Stimulated activated naive CD8-positive, alpha-beta T cell treated with anti-CD3 and anti-CD28 coated beads, Interleukin-15, amount 100 ng/mL, for 72 hours (primary cell): ENCODE measurements at regions not wholly inside any gene's neighbourhood (a gene's known extent, or its start where the extent isn't known, plus 50 kb on each side); places are given as distances from the start of the nearest gene placed in this dataset.
A peak's percentile ranks its signal among the peaks of the same experiment; 100 is the strongest.

Experiments
- ATAC-seq: fragments of 150-1000 bp; cut with Tn5 transposase; 2 replicates; pipeline ENCODE4 v1.10.0; 2021; ENCODE audit warnings: mild to moderate bottlenecking, moderate library complexity
- DNase-seq, 2 donors: peaks; one replicate each; pipeline ENCODE4 v3.0.0; 2021 to 2022
- H3K27ac Mint-ChIP-seq, 2 donors: one replicate each; pipeline ENCODE4 v1.8.0; 2022; ENCODE audit warnings: mild to moderate bottlenecking in 2 of 2, mixed read lengths in 2 of 2, moderate library complexity in 2 of 2
- H3K27me3 Mint-ChIP-seq: one replicate; pipeline ENCODE4 v1.8.0; 2022; ENCODE audit warnings: mixed read lengths
- H3K4me1 Mint-ChIP-seq: one replicate; pipeline ENCODE4 v1.8.0; 2022; ENCODE audit warnings: mild to moderate bottlenecking, mixed read lengths
- H3K4me3 Mint-ChIP-seq, 2 donors: one replicate each; pipeline ENCODE4 v1.8.0; 2022; ENCODE audit warnings: mild to moderate bottlenecking in 2 of 2, mixed read lengths in 2 of 2, moderate library complexity in 1 of 2
- H3K9me3 Mint-ChIP-seq, 2 donors: one replicate each; pipeline ENCODE4 v1.8.0; 2022; ENCODE audit warnings: mixed read lengths in 2 of 2

GRCh38 chr2:12074126-12074844 lies 327.9 kb downstream of the LPIN1 start:
- H3K9me3 Mint-ChIP-seq = no peaks in the 10 kb centered on the region
- DNase-seq (no peak), ATAC-seq (no peak)
- no peak overlapping the region for H3K27ac Mint-ChIP-seq
- no peaks in the 10 kb centered on the region for H3K4me1 Mint-ChIP-seq
- no peak overlapping the region for H3K4me3 Mint-ChIP-seq
- H3K27me3 Mint-ChIP-seq = no peaks in the 10 kb centered on the region

- Mint-ChIP-seq H3K4me3 (no peak overlapping the region), H3K27me3 (no peaks in the 10 kb centered on the region), H3K9me3 (no peaks in the 10 kb centered on the region), H3K4me1 (no peaks in the 10 kb centered on the region), H3K27ac (no peak overlapping the region)
- ATAC-seq = no peak
- no peak for DNase-seq
Measured at GRCh38 chr2:12074845-12075217, 328.4 kb downstream of the LPIN1 start.

GRCh38 chr2:12075603-12076002 lies 329.2 kb downstream of the LPIN1 start:
- peaks cover 3% of the 10 kb centered on the region for H3K4me1 Mint-ChIP-seq
- no peaks in the 10 kb centered on the region for H3K27me3 Mint-ChIP-seq
- no peak overlapping the region for H3K27ac Mint-ChIP-seq
- no peak for ATAC-seq
- DNase-seq = no peak
- no peaks in the 10 kb centered on the region for H3K9me3 Mint-ChIP-seq
- no peak overlapping the region for H3K4me3 Mint-ChIP-seq

GRCh38 chr2:12076810-12077209 lies 330.4 kb downstream of the LPIN1 start:
- H3K4me3 Mint-ChIP-seq = no peak overlapping the region
- no peaks in the 10 kb centered on the region for H3K9me3 Mint-ChIP-seq
- peak; percentile 65 for ATAC-seq

GRCh38 chr2:12080360-12080759 lies 333.9 kb downstream of the LPIN1 start:
- Mint-ChIP-seq H3K27me3 (no peaks in the 10 kb centered on the region), H3K4me3 (no peak overlapping the region), H3K27ac (no peak overlapping the region), H3K9me3 (no peaks in the 10 kb centered on the region), H3K4me1 (peaks cover 21% of the 10 kb centered on the region)
- DNase-seq (no peak), ATAC-seq (no peak)

More at GRCh38 chr2:12076810-12077209, 330.4 kb downstream of the LPIN1 start:
- H3K27ac Mint-ChIP-seq = no peak overlapping the region
- no peak for DNase-seq
- H3K4me1 Mint-ChIP-seq = peaks cover 15% of the 10 kb centered on the region
- H3K27me3 Mint-ChIP-seq = no peaks in the 10 kb centered on the region

- Mint-ChIP-seq H3K27ac (peak overlapping the region in 1 of 2 donors; percentile 19), H3K4me3 (no peak overlapping the region), H3K4me1 (peaks cover 21% of the 10 kb centered on the region), H3K9me3 (no peaks in the 10 kb centered on the region), H3K27me3 (no peaks in the 10 kb centered on the region)
- ATAC-seq = no peak
- no peak for DNase-seq
Measured at GRCh38 chr2:12081481-12082210, 335.2 kb downstream of the LPIN1 start.

- Mint-ChIP-seq H3K4me1 (peaks cover 21% of the 10 kb centered on the region), H3K9me3 (no peaks in the 10 kb centered on the region), H3K27ac (no peak overlapping the region), H3K27me3 (no peaks in the 10 kb centered on the region), H3K4me3 (no peak overlapping the region)
- ATAC-seq = no peak
- DNase-seq = no peak
Measured at GRCh38 chr2:12083081-12083581, 336.7 kb downstream of the LPIN1 start.

- no peak overlapping the region for H3K4me3 Mint-ChIP-seq
- peaks cover 21% of the 10 kb centered on the region for H3K4me1 Mint-ChIP-seq
- no peaks in the 10 kb centered on the region for H3K27me3 Mint-ChIP-seq
- no peaks in the 10 kb centered on the region for H3K9me3 Mint-ChIP-seq
- no peak for ATAC-seq
- H3K27ac Mint-ChIP-seq = peak overlapping the region in 1 of 2 donors; percentile 72
- DNase-seq = no peak
Measured at GRCh38 chr2:12083713-12084419, 337.4 kb downstream of the LPIN1 start.

GRCh38 chr2:12087175-12087574 lies 340.7 kb downstream of the LPIN1 start:
- H3K4me1 Mint-ChIP-seq = peaks cover 5% of the 10 kb centered on the region
- H3K27ac Mint-ChIP-seq = no peak overlapping the region
- DNase-seq (no peak), ATAC-seq (no peak)
- no peak overlapping the region for H3K4me3 Mint-ChIP-seq
- no peaks in the 10 kb centered on the region for H3K9me3 Mint-ChIP-seq
- H3K27me3 Mint-ChIP-seq = no peaks in the 10 kb centered on the region

- H3K9me3 Mint-ChIP-seq = no peaks in the 10 kb centered on the region
- no peak overlapping the region for H3K27ac Mint-ChIP-seq
- ATAC-seq = no peak
- no peak overlapping the region for H3K4me3 Mint-ChIP-seq
- DNase-seq = no peak
- H3K4me1 Mint-ChIP-seq = peaks cover 5% of the 10 kb centered on the region
- no peaks in the 10 kb centered on the region for H3K27me3 Mint-ChIP-seq
Measured at GRCh38 chr2:12087671-12088380, 341.4 kb downstream of the LPIN1 start.

GRCh38 chr2:12089001-12089400 lies 342.6 kb downstream of the LPIN1 start:
- DNase-seq (no peak), ATAC-seq (no peak)
- no peak overlapping the region for H3K27ac Mint-ChIP-seq
- no peaks in the 10 kb centered on the region for H3K9me3 Mint-ChIP-seq
- no peak overlapping the region for H3K4me3 Mint-ChIP-seq
- no peaks in the 10 kb centered on the region for H3K4me1 Mint-ChIP-seq
- H3K27me3 Mint-ChIP-seq = no peaks in the 10 kb centered on the region

- H3K4me3 Mint-ChIP-seq = no peak overlapping the region
- no peaks in the 10 kb centered on the region for H3K4me1 Mint-ChIP-seq
- DNase-seq = no peak
- H3K27me3 Mint-ChIP-seq = no peaks in the 10 kb centered on the region
- no peaks in the 10 kb centered on the region for H3K9me3 Mint-ChIP-seq
- ATAC-seq = no peak
- peak overlapping the region in 1 of 2 donors; percentile 57 for H3K27ac Mint-ChIP-seq
Measured at GRCh38 chr2:12089496-12089895, 343.1 kb downstream of the LPIN1 start.

GRCh38 chr2:12090072-12090471 lies 343.6 kb downstream of the LPIN1 start:
- ATAC-seq = no peak
- no peak overlapping the region for H3K4me3 Mint-ChIP-seq
- no peak for DNase-seq
- H3K4me1 Mint-ChIP-seq = no peaks in the 10 kb centered on the region
- H3K9me3 Mint-ChIP-seq = no peaks in the 10 kb centered on the region
- H3K27ac Mint-ChIP-seq = no peak overlapping the region
- no peaks in the 10 kb centered on the region for H3K27me3 Mint-ChIP-seq

GRCh38 chr2:12090590-12090989 lies 344.2 kb downstream of the LPIN1 start:
- H3K4me3 Mint-ChIP-seq = no peak overlapping the region
- H3K27ac Mint-ChIP-seq = no peak overlapping the region
- no peaks in the 10 kb centered on the region for H3K9me3 Mint-ChIP-seq
- ATAC-seq (no peak), DNase-seq (no peak)
- no peaks in the 10 kb centered on the region for H3K27me3 Mint-ChIP-seq
- H3K4me1 Mint-ChIP-seq = no peaks in the 10 kb centered on the region

GRCh38 chr2:12091201-12091806 lies 344.9 kb downstream of the LPIN1 start:
- no peaks in the 10 kb centered on the region for H3K4me1 Mint-ChIP-seq
- no peaks in the 10 kb centered on the region for H3K9me3 Mint-ChIP-seq
- H3K4me3 Mint-ChIP-seq = no peak overlapping the region
- H3K27ac Mint-ChIP-seq = peak overlapping the region in 1 of 2 donors; percentile 28
- ATAC-seq (no peak), DNase-seq (no peak)
- H3K27me3 Mint-ChIP-seq = no peaks in the 10 kb centered on the region
